ENCODE measurements at regions not wholly inside any gene's neighbourhood (a gene's known extent, or its start where the extent isn't known, plus 50 kb on each side); places are given as distances from the start of the nearest gene placed in this dataset.

GRCh38 chr20:17036541-17036940, 190.3 kb upstream of the PCSK2 start:
- no peaks in the 10 kb centered on the region for H4K20me1 ChIP-seq (ENCODE audit: insufficient read depth, low read length)
- H3K9ac ChIP-seq (ENCODE audit: low read depth, low read length): no peak overlapping the region
- no peak overlapping the region for H2AFZ ChIP-seq (ENCODE audit: low read depth, low read length)
- DNase-seq: no peak
- H3K27ac ChIP-seq (ENCODE audit: low read length): no peak overlapping the region
- TF ChIP-seq CTCF (IDR thresholded peaks at IDR 0.05; ENCODE audit: borderline replicate concordance, extremely low read depth, low read length, poor library complexity, severe bottlenecking): no peak
- no peak for TF ChIP-seq EZH2 (IDR thresholded peaks at IDR 0.05; ENCODE audit: borderline replicate concordance, low read depth, low read length, severe bottlenecking)
- no peaks in the 10 kb centered on the region for H3K9me3 ChIP-seq (ENCODE audit: insufficient read depth, low read length, severe bottlenecking)
- ATAC-seq (ENCODE audit: insufficient read depth, low read depth): no peak
- no peaks in the 10 kb centered on the region for H3K27me3 ChIP-seq (ENCODE audit: insufficient read depth, low read length, poor library complexity)
- no peaks in the 10 kb centered on the region for H3K79me2 ChIP-seq (ENCODE audit: insufficient read depth, low read length)
- H3K4me2 ChIP-seq (ENCODE audit: insufficient read depth, low read length): no peak overlapping the region
- H3K36me3 ChIP-seq (ENCODE audit: insufficient read depth, low read length): no peaks in the 10 kb centered on the region
- no peaks in the 10 kb centered on the region for H3K4me1 ChIP-seq (ENCODE audit: insufficient read depth, low read length)
- no peak overlapping the region for H3K4me3 ChIP-seq (ENCODE audit: low read depth in 1 of 2, low read length in 2 of 2)

- H3K79me2 ChIP-seq (ENCODE audit: insufficient read depth, low read length): no peaks in the 10 kb centered on the region
- no peaks in the 10 kb centered on the region for H3K27me3 ChIP-seq (ENCODE audit: insufficient read depth, low read length, poor library complexity)
- H3K36me3 ChIP-seq (ENCODE audit: insufficient read depth, low read length): no peaks in the 10 kb centered on the region
- no peaks in the 10 kb centered on the region for H4K20me1 ChIP-seq (ENCODE audit: insufficient read depth, low read length)
- H3K9ac ChIP-seq (ENCODE audit: low read depth, low read length): no peak overlapping the region
- H3K27ac ChIP-seq (ENCODE audit: low read length): no peak overlapping the region
- H3K4me2 ChIP-seq (ENCODE audit: insufficient read depth, low read length): no peak overlapping the region
- H3K4me3 ChIP-seq (ENCODE audit: low read depth in 1 of 2, low read length in 2 of 2): no peak overlapping the region
- no peak for TF ChIP-seq CTCF (IDR thresholded peaks at IDR 0.05; ENCODE audit: borderline replicate concordance, extremely low read depth, low read length, poor library complexity, severe bottlenecking)
- TF ChIP-seq EZH2 (IDR thresholded peaks at IDR 0.05; ENCODE audit: borderline replicate concordance, low read depth, low read length, severe bottlenecking): no peak
- H3K4me1 ChIP-seq (ENCODE audit: insufficient read depth, low read length): no peaks in the 10 kb centered on the region
- no peak for DNase-seq
- no peak overlapping the region for H2AFZ ChIP-seq (ENCODE audit: low read depth, low read length)
- H3K9me3 ChIP-seq (ENCODE audit: insufficient read depth, low read length, severe bottlenecking): no peaks in the 10 kb centered on the region
- ATAC-seq (ENCODE audit: insufficient read depth, low read depth): no peak
Measured at GRCh38 chr20:17042122-17042521, 184.7 kb upstream of the PCSK2 start.

GRCh38 chr20:17043323-17043722, 183.5 kb upstream of the PCSK2 start:
- Histone ChIP-seq H4K20me1 (ENCODE audit: insufficient read depth, low read length) (no peaks in the 10 kb centered on the region), H3K4me2 (ENCODE audit: insufficient read depth, low read length) (no peak overlapping the region)

More at GRCh38 chr20:17043323-17043722, 183.5 kb upstream of the PCSK2 start:
- no peak overlapping the region for H2AFZ ChIP-seq (ENCODE audit: low read depth, low read length)
- no peaks in the 10 kb centered on the region for H3K4me1 ChIP-seq (ENCODE audit: insufficient read depth, low read length)
- no peak overlapping the region for H3K4me3 ChIP-seq (ENCODE audit: low read depth in 1 of 2, low read length in 2 of 2)
- no peaks in the 10 kb centered on the region for H3K27me3 ChIP-seq (ENCODE audit: insufficient read depth, low read length, poor library complexity)
- no peak for ATAC-seq (ENCODE audit: insufficient read depth, low read depth)
- no peaks in the 10 kb centered on the region for H3K9me3 ChIP-seq (ENCODE audit: insufficient read depth, low read length, severe bottlenecking)
- H3K79me2 ChIP-seq (ENCODE audit: insufficient read depth, low read length): no peaks in the 10 kb centered on the region
- H3K27ac ChIP-seq (ENCODE audit: low read length): no peak overlapping the region
- H3K36me3 ChIP-seq (ENCODE audit: insufficient read depth, low read length): no peaks in the 10 kb centered on the region
- no peak overlapping the region for H3K9ac ChIP-seq (ENCODE audit: low read depth, low read length)
- TF ChIP-seq EZH2 (IDR thresholded peaks at IDR 0.05; ENCODE audit: borderline replicate concordance, low read depth, low read length, severe bottlenecking) (no peak), CTCF (IDR thresholded peaks at IDR 0.05; ENCODE audit: borderline replicate concordance, extremely low read depth, low read length, poor library complexity, severe bottlenecking) (no peak)
- DNase-seq: no peak

All from DND-41 (cell line).